Glomerular endothelial cell (primary cell): ENCODE measurements at regions not wholly inside any gene's neighbourhood (a gene's known extent, or its start where the extent isn't known, plus 50 kb on each side); places are given as distances from the start of the nearest gene placed in this dataset.
A peak's percentile ranks its signal among the peaks of the same experiment; 100 is the strongest.
"Not testable (repeated sequence)": the region's sequence is repeated elsewhere in the genome, so short reads cannot be mapped to it uniquely, and the experiment has no call there.

Experiments used
- DNase-seq: peaks from one replicate; pipeline ENCODE4 v3.0.0-alpha.2; 2011; ENCODE audit warnings: low read depth, low spot score; ENCODE audit errors: extremely low read depth

DNA sequence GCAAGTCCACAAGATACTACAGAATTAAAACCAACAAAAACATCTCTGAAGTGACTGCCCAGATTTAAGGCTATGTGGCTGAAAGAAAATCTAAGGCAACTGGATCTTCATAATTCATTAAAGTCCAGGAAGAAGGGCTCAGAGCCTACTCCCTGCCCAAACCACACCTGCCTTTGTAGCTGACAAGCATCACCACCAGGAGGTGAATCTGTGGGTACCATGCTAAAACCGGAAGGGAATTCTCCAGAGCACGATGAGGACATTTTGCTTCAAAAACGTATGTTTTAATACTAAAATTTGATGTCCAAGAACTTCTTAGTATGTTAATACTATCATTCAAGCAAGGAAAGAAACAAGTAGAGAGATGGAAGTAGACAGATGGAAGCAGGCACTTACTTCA, 495.9 kb upstream of the NECTIN3 start:
- DNase-seq, result no peak

DNA sequence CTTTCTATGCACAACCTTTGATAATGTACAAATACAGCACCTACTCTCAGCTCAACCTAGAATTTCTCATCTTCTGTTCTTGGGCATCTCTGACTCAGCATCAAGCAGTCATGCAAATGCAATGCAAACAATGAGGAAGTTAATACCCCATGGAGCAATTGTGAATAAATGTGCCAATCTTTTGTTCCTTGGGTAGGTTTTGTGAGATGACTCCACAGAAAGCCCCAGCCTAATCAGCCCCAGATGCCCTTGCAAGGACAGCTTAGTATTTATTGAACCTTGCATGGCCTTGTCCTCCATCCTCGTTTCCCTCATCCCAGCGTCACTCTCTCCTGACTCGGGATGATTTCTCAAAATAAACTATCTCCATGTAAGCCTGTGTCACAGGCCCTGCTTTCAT, 494.7 kb upstream of the NECTIN3 start:
- DNase-seq, result peak; percentile 4

DNA sequence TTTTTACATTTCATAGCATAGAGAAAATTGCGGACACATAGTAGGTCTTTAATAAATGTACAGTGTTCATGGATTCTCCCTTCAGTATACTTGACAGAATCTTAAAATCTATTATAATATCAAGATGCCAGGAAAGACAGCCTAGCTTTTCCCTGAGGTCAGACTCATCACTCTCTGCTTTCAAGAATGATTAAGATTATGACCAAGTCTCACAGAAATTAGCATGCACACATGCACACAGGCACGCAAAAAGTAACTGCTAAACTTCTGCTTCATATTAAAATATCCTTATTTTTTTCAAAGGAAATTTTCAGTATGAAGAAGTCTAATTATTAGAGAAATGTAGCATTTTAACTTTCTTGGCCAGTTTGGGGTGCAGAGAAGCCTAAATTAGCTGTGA, 493.8 kb upstream of the NECTIN3 start:
- no peak for DNase-seq

DNA sequence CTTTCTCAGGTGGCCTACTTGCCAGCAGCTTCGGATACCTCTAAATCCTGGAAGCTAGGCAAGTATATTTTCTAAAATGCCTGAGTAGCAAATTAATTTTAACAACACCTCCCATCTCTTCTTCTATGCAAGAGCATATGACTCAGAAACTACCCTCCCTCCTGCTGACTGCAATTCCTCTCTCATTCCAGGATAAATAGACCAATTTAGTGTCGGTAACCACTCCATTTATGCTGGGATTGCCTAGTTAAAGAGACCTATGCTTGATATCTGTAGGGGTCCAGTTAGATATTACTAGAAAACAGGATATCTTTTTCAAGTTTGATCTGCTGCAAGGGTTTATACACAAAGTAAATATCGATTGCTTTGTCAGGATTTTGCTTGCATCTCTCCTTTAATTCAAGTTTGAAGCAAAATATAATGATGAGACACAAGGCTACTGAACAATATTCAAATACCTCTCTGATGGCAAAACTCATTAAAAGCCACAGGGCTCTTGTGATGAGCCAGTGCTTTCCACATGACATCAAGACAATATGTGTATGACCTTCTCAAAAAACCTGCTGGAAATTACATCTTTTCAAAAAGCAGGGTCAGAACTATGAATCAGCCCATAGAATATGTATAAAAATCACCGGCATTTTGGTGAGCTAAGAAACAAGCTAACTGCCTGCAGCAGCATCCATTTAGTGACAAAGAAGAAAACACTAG, 491.6 kb upstream of the NECTIN3 start:
- no peak for DNase-seq

DNA sequence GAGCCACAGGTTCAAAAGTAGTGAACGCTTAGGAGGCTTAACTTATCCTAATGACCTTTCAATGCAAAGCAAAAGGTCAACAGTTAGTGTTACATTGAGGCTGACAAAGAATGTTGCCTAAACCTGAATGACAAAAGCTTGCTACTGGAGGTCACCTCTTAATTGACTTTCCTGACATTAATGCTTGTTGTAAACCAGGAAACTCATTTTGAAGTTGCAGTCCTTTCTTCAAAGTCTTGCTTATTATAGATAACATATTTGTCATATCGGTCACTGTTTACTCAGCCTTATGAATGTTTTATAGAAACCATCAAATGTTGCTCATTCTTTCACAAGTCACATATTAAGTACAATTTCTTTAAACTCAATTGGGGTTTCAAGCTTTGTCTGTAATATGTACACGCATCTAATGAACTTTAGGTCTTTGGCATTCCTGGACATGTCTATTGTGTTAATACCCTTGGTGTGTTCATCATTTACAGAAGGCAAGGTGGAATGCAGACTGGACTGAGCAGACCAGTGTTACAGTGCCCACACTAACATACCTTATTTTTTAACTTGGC, 488.2 kb upstream of the NECTIN3 start:
- no peak for DNase-seq

DNA sequence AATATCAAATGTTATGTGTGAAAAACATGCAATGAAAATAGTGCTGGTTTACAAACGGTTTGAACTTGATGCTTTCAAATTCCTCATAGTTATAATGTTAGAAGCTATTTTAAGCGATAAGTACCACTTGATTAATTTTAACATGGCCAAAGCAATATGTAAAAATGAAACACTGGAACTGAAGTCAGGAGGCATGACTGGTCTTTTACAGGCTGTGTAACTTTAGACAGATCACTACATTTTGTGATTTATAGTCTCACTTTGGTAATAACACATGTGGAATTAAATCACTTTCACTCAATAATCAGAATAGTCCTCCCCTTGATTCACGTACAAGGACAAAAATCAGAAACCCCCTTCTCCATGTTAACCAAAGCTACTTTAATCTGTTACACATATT, 482.7 kb upstream of the NECTIN3 start:
- DNase-seq, result no peak

DNA sequence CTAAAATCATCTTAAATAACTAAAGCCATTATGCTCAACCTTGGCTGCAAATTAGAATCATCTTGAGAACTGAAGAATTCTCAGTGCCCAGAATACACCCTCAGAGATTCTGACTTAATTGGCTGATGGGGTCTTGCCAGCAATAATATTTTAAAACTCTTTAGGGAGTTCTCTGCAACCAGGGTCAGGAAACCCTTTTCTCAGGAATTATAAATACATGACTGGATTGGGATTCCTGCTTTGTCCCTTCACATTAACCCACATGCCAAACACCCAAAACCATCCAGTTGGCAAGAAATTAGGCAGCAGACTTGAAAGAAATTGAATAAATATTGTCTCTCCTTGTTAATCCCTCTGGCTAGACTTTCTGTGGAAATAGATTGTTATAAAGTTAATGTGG, 482.3 kb upstream of the NECTIN3 start:
- no peak for DNase-seq

DNA sequence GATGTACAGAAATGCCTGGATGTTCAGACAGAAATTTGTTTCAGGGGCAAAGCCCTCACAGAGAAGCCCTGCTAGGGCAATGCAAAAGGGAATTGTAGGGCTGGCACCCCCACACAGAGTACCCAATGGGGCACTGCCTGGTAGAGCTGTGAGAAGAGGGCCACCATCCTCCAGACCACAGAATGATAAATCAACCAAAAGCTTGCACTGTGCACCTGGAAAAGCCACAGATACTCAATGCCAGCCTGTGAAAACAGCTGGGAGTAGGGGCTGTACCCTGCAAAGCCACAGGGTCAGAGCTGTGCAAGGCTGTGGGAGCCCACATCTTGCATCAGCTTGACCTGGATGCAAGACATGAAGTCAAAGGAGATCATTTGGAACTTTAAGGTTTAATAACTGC, 477.9 kb upstream of the NECTIN3 start:
- DNase-seq, result no peak

DNA sequence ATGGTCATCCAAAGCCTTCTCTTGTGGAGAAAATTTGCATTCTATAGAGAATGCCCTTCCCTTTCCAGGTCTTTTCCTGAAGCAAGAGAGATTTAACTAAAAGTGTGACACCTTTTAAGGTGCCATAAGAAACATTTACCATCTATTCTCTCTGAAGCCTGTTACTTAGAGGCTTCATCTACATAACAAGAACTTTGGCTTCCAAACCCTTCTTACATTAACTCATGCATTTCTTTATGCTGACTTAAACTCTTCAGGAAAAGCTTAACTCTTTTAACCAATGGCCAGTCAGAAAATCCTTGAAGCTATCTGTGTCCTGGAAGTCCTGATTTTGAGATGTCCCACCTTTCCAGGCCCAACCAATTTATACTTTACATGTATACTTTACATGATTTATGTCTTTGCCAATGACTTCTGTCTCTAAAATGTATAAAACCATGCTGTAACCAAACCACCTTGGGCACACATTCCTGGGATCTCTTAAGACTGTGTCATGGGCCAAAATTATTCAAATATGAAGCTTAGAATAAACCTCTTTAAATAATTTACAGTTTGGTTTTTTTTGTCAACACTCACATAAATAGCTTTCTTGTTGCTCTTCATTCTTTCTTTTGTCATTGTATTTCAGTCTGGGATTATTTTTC, 472.6 kb upstream of the NECTIN3 start:
- DNase-seq, result no peak

DNA sequence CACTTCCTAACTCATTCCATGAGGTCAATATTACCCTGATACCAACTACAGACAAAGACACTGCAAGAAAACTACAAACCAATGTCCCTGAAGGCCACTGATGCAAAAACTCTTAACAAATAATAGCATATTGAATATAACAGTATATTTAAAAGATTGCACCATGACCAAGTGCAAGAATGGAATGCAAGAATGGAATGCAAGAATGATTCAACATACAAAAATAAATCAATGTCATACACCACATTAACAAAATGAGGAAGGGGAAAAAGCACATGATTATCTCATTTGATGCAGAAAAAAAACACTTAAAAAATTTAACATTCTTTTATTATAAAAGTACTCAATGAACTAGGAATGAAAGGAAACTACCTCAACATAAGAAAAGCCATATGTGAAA, 463.1 kb upstream of the NECTIN3 start:
- DNase-seq, result no peak

DNA sequence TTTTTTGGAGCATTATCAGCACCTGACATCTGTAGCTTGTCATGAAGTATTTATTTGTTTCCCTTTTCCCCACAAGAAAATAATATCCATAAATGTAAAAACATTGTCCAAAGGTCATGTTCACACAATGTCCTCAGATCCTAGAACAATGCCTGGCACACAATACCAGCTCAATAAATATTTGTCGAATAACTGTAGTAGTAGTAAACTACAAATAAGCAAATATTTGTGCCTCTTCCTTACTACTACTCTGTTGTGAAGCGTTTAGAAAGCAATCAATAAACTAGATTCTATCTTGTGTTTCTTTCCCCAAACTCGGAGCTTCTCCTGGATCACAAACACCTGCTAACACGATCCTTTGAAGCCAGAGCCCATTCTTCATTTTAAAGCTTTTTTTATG, 459.6 kb upstream of the NECTIN3 start:
- no peak for DNase-seq

DNA sequence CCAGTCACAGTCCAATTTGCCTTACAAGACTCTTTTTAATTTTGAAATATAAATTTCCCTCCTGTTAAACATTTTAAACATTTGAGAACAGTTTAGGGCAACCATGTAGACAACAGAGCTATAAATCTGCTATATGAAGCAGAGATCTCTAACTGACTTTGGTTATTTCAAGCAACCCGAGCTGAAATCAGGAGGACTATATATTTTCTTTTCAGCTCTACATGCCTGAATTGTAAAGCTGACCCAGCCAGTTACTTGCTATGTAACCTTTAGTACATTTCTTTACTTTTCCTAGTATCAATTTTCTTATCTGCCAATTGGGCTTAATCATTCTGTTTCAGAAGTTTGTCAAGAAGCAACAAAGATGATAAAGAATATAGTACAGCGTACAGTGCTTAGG, 457.4 kb upstream of the NECTIN3 start:
- no peak for DNase-seq

DNA sequence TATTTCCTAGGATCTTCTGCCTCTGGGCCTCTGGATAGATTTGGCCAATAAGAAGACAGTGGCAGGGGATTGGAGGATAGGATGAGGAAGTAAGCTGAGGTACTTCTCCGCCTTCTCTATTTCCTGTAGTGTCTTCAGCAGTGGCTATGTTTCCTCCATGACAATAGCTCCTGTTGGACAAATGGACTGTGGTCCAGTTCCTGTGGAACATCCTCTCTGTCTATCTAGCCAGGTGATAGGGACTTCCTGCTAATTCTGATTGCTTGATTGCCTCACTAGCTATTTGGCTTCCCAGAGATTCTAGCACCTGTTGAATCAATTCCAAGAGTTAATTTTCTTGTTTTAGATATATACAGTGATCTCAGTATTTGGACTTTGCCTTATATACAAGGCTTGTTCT, 456.2 kb upstream of the NECTIN3 start:
- no peak for DNase-seq

DNA sequence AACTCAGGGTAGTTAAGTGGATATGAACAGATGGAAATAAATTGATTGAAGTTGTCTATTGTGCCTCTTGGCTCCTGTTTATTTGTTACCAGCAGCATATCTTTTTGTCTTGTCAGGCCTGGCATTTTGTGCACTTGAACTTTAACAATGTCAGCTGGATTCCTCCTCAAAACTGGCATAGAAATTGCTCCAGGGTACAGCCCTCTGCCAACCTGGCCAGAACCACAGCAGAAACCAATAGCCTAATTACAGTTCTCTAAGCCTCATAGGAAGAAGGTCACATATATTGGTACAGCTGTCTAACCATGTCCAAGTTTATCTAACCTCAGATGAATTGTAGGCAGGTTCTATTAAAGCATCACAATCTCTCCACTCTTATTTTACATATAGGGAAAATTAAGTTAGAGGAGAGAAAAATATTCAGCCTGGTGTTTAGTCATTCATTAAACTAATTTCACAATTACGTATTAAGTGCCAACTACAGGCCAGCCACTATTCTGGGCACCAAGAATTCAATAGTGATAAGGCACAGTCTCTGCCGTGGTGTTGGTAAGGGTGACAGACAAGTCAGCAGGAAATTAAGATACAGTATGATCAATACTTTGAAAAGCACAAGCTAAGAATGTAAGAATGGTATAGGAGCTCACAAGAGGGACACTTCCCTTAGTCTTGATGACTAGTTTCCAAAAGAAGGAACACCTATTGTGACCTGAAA, 452.9 kb upstream of the NECTIN3 start:
- DNase-seq, result no peak

DNA sequence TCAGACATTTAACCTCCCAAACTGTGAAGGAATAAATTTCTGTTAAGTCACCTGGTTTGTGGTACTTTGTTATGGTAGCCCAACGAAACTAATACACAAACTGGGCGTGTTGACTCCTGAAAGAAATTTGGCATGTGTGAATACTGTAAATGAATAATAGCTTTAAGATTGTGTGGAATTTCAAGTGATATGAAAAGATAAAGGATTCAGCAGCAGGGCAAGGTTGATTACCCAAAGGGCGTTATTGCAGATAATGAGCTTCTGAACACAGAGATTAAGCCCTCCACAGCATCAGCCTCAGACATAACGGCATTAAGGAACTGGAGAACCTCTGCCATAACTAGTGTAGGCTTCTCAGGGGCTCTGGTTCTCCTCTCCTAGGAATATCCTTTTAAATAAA, 451.5 kb upstream of the NECTIN3 start:
- DNase-seq, result no peak

DNA sequence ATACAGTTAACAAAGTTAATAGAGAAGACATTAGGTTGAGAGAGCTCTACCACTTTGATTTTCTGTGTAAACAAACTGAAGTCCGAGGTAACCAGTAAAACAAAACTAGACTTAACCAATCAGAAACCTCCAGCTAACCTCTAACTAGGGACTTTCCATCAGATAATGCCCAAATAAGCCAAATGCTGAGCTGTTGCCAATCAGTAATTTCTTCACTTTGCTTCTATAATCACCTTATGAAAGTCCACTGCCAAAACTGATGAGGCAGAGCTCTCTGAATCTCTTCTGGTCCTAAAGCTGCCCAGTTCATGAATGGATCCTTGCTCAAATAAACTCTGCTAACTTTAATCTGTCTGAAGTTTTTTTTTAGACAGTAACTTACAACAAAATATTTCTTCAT, 448.0 kb upstream of the NECTIN3 start:
- no peak for DNase-seq

DNA sequence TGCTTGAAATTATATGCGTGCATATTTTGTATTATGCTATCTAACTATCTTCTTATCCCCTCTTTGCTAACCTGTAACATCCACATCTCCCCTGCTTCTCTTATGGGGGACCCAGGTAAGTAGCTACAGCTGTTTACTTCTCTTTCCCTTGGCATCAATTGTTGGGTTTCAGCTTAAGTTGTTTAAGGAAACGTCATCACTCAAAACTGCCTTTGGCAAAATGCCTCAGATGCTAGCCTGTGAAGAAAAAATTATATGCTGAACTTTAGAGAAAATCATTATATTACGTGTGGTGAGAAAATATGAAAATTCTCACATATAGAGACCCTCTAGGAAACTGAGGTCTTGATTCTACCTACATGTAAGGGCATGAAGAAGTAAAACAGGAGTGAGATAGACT, 447.0 kb upstream of the NECTIN3 start:
- no peak for DNase-seq

DNA sequence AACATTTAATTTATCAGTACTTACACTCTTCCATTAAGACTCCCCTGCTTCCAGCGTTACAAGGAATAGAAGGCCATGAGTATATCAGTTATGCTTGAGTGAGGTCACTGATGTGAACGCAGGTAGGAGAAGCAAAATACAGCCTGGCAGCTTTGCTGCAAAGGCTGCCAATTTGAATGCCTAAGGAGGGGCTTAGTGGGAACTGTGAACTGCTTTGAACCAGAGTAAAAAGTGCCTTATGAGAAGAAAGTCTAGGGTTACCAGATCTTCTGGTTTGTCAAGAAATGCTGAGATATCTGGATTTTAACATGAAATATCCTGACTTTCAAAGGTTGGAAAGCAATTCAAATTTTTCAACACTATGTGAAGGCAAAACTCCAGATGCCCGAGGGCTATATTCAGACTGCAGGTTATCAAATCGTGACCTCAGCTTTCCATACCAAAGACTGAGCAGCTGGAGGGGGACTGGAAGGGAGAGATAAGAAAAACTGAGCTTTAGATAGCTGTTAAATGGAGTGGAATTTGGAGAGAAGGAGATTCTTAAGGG, 446.3 kb upstream of the NECTIN3 start:
- DNase-seq, result no peak

DNA sequence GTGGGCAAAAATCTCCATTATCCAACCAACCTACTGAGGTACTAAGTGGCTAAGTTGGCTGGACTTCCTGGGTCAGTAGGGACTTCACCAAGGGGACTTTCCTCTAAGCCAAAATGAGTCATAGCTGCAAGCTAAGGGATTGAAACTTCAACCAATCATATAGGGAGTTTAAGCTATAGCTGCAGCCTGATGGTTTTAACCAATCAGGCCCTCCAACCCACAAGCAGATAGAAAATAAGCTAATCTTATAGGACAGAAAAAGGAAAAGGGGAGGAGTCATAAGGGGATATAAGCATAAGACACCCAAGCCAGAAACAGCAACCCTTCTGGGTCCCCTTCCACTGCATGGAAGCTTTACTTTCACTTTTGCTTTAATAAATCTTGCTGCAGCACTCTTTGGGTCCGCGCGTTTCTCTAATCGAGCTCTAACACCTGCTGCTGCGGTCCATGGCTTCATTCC, 444.9 kb upstream of the NECTIN3 start:
- DNase-seq, result not testable (repeated sequence)

DNA sequence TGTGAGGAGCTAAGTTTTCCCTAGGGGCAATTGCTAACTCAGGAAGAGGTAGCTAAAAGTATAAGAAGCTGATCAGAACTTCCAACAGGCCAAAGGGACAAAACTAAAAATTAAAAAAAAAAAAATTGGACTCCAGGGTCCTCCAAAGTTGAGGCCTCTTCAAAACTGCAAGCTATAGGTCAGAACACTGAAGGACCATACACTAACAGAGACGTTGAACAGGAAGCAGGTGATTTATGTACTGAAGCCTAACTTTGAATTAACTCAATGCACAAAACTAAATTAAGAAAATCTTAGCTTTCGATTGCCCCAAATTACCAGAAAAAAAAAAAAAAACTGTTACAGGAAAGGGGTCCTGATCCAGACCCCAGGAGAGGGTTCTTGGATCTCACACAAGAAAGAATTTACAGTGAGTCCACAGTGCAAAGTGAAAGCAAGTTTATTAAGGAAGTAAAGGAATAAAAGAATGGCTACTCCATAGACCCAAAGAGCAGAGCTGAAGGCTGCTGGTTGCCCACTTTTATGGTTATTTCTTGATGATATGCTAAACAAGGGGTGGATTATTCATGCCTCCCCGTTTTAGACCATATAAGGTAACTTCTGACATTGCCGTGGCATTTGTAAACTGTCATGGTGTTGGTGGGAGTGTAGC, 442.8 kb upstream of the NECTIN3 start:
- no peak for DNase-seq

DNA sequence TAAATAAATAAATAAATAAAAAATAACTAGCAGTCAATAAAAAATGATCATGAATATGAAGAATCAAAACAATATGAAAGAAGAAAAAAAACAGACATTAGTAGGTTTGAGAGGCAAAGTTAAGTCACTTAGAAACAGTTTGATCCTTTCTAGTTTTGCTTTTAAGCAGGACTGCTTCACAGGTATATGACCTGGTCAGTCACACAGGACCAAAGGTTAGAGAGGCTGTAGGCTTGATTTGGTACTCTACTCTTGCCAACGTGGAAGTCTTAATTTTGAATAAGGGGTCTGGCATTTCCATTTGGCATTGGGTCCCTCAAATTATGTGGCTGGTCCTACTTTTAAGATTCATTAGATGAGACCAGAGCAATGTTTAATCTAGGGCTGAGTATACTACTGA, 441.7 kb upstream of the NECTIN3 start:
- no peak for DNase-seq
